MM.1S (cell line): ENCODE measurements at regions not wholly inside any gene's neighbourhood (a gene's known extent, or its start where the extent isn't known, plus 50 kb on each side); places are given as distances from the start of the nearest gene placed in this dataset.
"Not testable (repeated sequence)": the region's sequence is repeated elsewhere in the genome, so short reads cannot be mapped to it uniquely, and the experiment has no call there.

Source experiments
- DNase-seq: peaks from one replicate; pipeline ENCODE4 v3.0.0-alpha.2; 2015
- H2AFZ ChIP-seq: fragments of 300-600 bp; sonication (generic); 2 replicates; pipeline ENCODE4 v1.6.0; 2016; ENCODE audit warnings: antibody characterized with exemption, low read length
- H3F3A ChIP-seq: fragments of 300-600 bp; sonication (generic); 2 replicates; pipeline ENCODE4 v1.6.1; 2016; ENCODE audit warnings: mild to moderate bottlenecking, antibody characterized with exemption, low read length, moderate library complexity, mixed read lengths; ENCODE audit not compliant: insufficient read depth
- H3K27ac ChIP-seq: fragments of 300-600 bp; sonication (generic); 2 replicates; pipeline ENCODE4 v1.5.1; 2016; ENCODE audit warnings: mild to moderate bottlenecking, low read length
- H3K27me3 ChIP-seq: fragments of 300-600 bp; sonication (generic); replicated peaks from 2 replicates; pipeline ENCODE4 v1.6.0; 2016; ENCODE audit warnings: low read length; ENCODE audit not compliant: insufficient read depth
- H3K36me3 ChIP-seq: fragments of 300-600 bp; sonication (generic); replicated peaks from 2 replicates; pipeline ENCODE4 v1.6.1; 2016; ENCODE audit warnings: mild to moderate bottlenecking, low read length, mixed read lengths; ENCODE audit not compliant: insufficient read depth
- H3K4me1 ChIP-seq: fragments of 300-600 bp; sonication (generic); 2 replicates; pipeline ENCODE4 v1.6.1; 2016; ENCODE audit warnings: low read length, mixed read lengths
- H3K4me2 ChIP-seq: fragments of 300-600 bp; sonication (generic); 2 replicates; pipeline ENCODE4 v1.6.0; 2016; ENCODE audit warnings: low read depth, low read length
- H3K4me3 ChIP-seq: fragments of 300-600 bp; sonication (generic); 2 replicates; pipeline ENCODE4 v1.5.1; 2016; ENCODE audit warnings: low read length, mixed read lengths
- H3K79me2 ChIP-seq: fragments of 300-600 bp; sonication (generic); 2 replicates; pipeline ENCODE4 v1.6.1; 2016; ENCODE audit warnings: mixed run types, low read length, mixed read lengths
- H3K9ac ChIP-seq: fragments of 300-600 bp; sonication (generic); 2 replicates; pipeline ENCODE4 v1.6.1; 2016; ENCODE audit warnings: low read length, mixed read lengths
- H3K9me2 ChIP-seq: fragments of 300-600 bp; sonication (generic); replicated peaks from 2 replicates; pipeline ENCODE4 v1.6.1; 2016; ENCODE audit warnings: mild to moderate bottlenecking, low read length, mixed read lengths; ENCODE audit not compliant: insufficient read depth
- H3K9me3 ChIP-seq: fragments of 300-600 bp; sonication (generic); replicated peaks from 2 replicates; pipeline ENCODE4 v1.6.1; 2016; ENCODE audit warnings: mild to moderate bottlenecking, low read length, mixed read lengths; ENCODE audit not compliant: insufficient read depth
- H4K20me1 ChIP-seq: fragments of 300-600 bp; sonication (generic); 2 replicates; pipeline ENCODE4 v1.6.1; 2016; ENCODE audit warnings: mild to moderate bottlenecking, low read length, moderate library complexity, mixed read lengths; ENCODE audit not compliant: insufficient read depth
- CTCF ChIP-seq: fragments of 300-600 bp; sonication (generic); IDR thresholded peaks from 2 replicates; pipeline ENCODE4 v1.5.1; 2016; ENCODE audit warnings: antibody characterized with exemption, low read length, mixed read lengths
- EZH2 ChIP-seq: fragments of 300-600 bp; sonication (generic); optimal IDR thresholded peaks from 2 replicates; pipeline ENCODE3; 2017; ENCODE audit warnings: low read depth, mild to moderate bottlenecking, antibody characterized with exemption, low read length, mixed read lengths
- EZH2phosphoT487 ChIP-seq: fragments of 300-600 bp; sonication (generic); IDR thresholded peaks from 2 replicates; pipeline ENCODE4 v1.6.1; 2018; ENCODE audit warnings: antibody characterized with exemption, low read length

GRCh38 chr14:37888234-37888633 lies 292.8 kb downstream of the TTC6 start:
- Histone ChIP-seq H3K4me3 (no peak overlapping the region), H2AFZ (no peak overlapping the region), H3K79me2 (no peaks in the 10 kb centered on the region), H3K4me2 (no peak overlapping the region), H3F3A (no peaks in the 10 kb centered on the region), H3K4me1 (no peaks in the 10 kb centered on the region), H3K27me3 (no peaks in the 10 kb centered on the region), H3K9ac (no peak overlapping the region), H3K36me3 (no peaks in the 10 kb centered on the region), H3K9me2 (no peaks in the 10 kb centered on the region), H4K20me1 (no peaks in the 10 kb centered on the region), H3K9me3 (no peaks in the 10 kb centered on the region), H3K27ac (no peak overlapping the region)
- no peak for TF ChIP-seq EZH2phosphoT487
- TF ChIP-seq EZH2, result no peak
- TF ChIP-seq CTCF, result no peak
- DNase-seq, result no peak

- Histone ChIP-seq H3K4me1 (no peaks in the 10 kb centered on the region), H3K4me2 (no peak overlapping the region), H3K9me3 (no peaks in the 10 kb centered on the region), H3K27ac (no peak overlapping the region), H3K27me3 (no peaks in the 10 kb centered on the region), H3K36me3 (no peaks in the 10 kb centered on the region), H2AFZ (no peak overlapping the region), H3K4me3 (no peak overlapping the region), H4K20me1 (no peaks in the 10 kb centered on the region), H3K79me2 (no peaks in the 10 kb centered on the region), H3K9ac (no peak overlapping the region), H3F3A (no peaks in the 10 kb centered on the region), H3K9me2 (no peaks in the 10 kb centered on the region)
- TF ChIP-seq EZH2phosphoT487 (no peak), CTCF (no peak), EZH2 (no peak)
- no peak for DNase-seq
Measured at GRCh38 chr14:37889087-37889486, 293.7 kb downstream of the TTC6 start.

- no peaks in the 10 kb centered on the region for H3K36me3 ChIP-seq
- DNase-seq, result no peak
- H3K79me2 ChIP-seq, result no peaks in the 10 kb centered on the region
- TF ChIP-seq CTCF, result no peak
- TF ChIP-seq EZH2, result no peak
- no peak overlapping the region for H2AFZ ChIP-seq
- H3F3A ChIP-seq, result no peaks in the 10 kb centered on the region
- H3K27me3 ChIP-seq, result no peaks in the 10 kb centered on the region
- no peak overlapping the region for H3K4me2 ChIP-seq
- no peaks in the 10 kb centered on the region for H3K4me1 ChIP-seq
- no peak overlapping the region for H3K9ac ChIP-seq
- no peak overlapping the region for H3K4me3 ChIP-seq
- H4K20me1 ChIP-seq, result no peaks in the 10 kb centered on the region
- no peaks in the 10 kb centered on the region for H3K9me2 ChIP-seq
- H3K27ac ChIP-seq, result no peak overlapping the region
- no peaks in the 10 kb centered on the region for H3K9me3 ChIP-seq
Measured at GRCh38 chr14:37890095-37890494, 294.7 kb downstream of the TTC6 start.

GRCh38 chr14:37891500-37891899 lies 296.1 kb downstream of the TTC6 start:
- DNase-seq, H3K9me3 ChIP-seq, H4K20me1 ChIP-seq: not testable (repeated sequence)

More at GRCh38 chr14:37891500-37891899, 296.1 kb downstream of the TTC6 start:
- not testable (repeated sequence) for H3K4me1 ChIP-seq, H3K9ac ChIP-seq, H3K27ac ChIP-seq, H3K36me3 ChIP-seq, H3K4me2 ChIP-seq, H3K4me3 ChIP-seq, H2AFZ ChIP-seq, H3K9me2 ChIP-seq, H3F3A ChIP-seq, H3K79me2 ChIP-seq, H3K27me3 ChIP-seq
